HG02973 (cell line): ENCODE measurements at regions not wholly inside any gene's neighbourhood (a gene's known extent, or its start where the extent isn't known, plus 50 kb on each side); places are given as distances from the start of the nearest gene placed in this dataset.
"Not testable (repeated sequence)": the region's sequence is repeated elsewhere in the genome, so short reads cannot be mapped to it uniquely, and the experiment has no call there.

Source experiments
- ATAC-seq: cut with Tn5 transposase; IDR thresholded peaks from one replicate; pipeline ENCODE4 v1.9.1; 2021; ENCODE audit warnings: moderate library complexity; ENCODE audit not compliant: unreplicated experiment

DNA sequence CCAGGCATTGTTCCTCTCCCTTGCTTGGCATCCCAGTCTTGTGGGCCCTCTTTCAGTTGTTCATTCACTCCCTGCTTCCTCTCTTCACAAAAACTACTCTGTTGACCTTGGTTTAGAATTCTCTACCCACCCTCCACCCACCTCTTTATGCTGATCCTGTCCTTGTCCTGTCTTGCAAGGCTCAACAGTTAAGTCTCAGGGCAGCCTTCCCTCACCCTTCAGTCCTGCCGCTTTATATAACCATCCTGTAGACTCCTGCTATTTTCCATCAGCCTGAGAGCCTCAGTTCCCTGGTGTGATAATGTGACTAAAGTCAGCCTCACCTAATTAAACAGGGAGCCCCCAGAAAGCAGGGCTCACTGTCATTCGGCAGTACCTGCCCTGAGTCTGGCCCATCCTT is 1763.0 kb downstream of the SPATA31A7 start:
- not testable (repeated sequence) for ATAC-seq
